ENCODE measurements at regions not wholly inside any gene's neighbourhood (a gene's known extent, or its start where the extent isn't known, plus 50 kb on each side); places are given as distances from the start of the nearest gene placed in this dataset.

- CTCF ChIA-PET = no interaction called here
- intact Hi-C loops (cut with micrococcal nuclease) = no loop called here
- ATAC-seq (ENCODE audit: low read depth) (no peak), DNase-seq (no peak)
- no peaks in the 10 kb centered on the region for H3K27me3 Mint-ChIP-seq
- H3K9me3 Mint-ChIP-seq = peaks cover 7% of the 10 kb centered on the region
- no peak overlapping the region for H3K4me3 Mint-ChIP-seq
- no peaks in the 10 kb centered on the region for H3K36me3 Mint-ChIP-seq (ENCODE audit: low read depth)
- no peak for TF ChIP-seq CTCF (IDR thresholded peaks at IDR 0.05)
- POLR2A ChIA-PET = no interaction called here
- no peak overlapping the region for H3K27ac Mint-ChIP-seq
- H3K4me1 Mint-ChIP-seq = peaks cover 16% of the 10 kb centered on the region
These were observed 202.5 kb upstream of the SAMSN1 start for GRCh38 chr21:14748662-14749061.

GRCh38 chr21:14744368-14744767, 198.3 kb upstream of the SAMSN1 start:
- no peaks in the 10 kb centered on the region for H3K4me1 Mint-ChIP-seq
- no peak overlapping the region for H3K27ac Mint-ChIP-seq
- intact Hi-C loops (cut with micrococcal nuclease) = no loop called here
- no peak for TF ChIP-seq CTCF (IDR thresholded peaks at IDR 0.05)
- DNase-seq (no peak), ATAC-seq (ENCODE audit: low read depth) (no peak)
- peaks cover 8% of the 10 kb centered on the region for H3K9me3 Mint-ChIP-seq
- H3K4me3 Mint-ChIP-seq = no peak overlapping the region
- no peaks in the 10 kb centered on the region for H3K27me3 Mint-ChIP-seq
- no peaks in the 10 kb centered on the region for H3K36me3 Mint-ChIP-seq (ENCODE audit: low read depth)
- ChIA-PET CTCF (no interaction called here), POLR2A (no interaction called here)

GRCh38 chr21:14742119-14742518, 196.0 kb upstream of the SAMSN1 start:
- peaks cover 12% of the 10 kb centered on the region for H3K4me1 Mint-ChIP-seq
- DNase-seq = no peak
- ATAC-seq (ENCODE audit: low read depth) = no peak
- TF ChIP-seq CTCF (IDR thresholded peaks at IDR 0.05) = no peak
- H3K9me3 Mint-ChIP-seq = peaks cover 8% of the 10 kb centered on the region
- no peaks in the 10 kb centered on the region for H3K36me3 Mint-ChIP-seq (ENCODE audit: low read depth)
- no peak overlapping the region for H3K27ac Mint-ChIP-seq
- CTCF ChIA-PET = no interaction called here
- intact Hi-C loops (cut with micrococcal nuclease) = no loop called here
- POLR2A ChIA-PET = no interaction called here
- no peaks in the 10 kb centered on the region for H3K27me3 Mint-ChIP-seq
- H3K4me3 Mint-ChIP-seq = no peak overlapping the region

- ATAC-seq (ENCODE audit: low read depth) = no peak
- POLR2A ChIA-PET = no interaction called here
- DNase-seq = no peak
- H3K27me3 Mint-ChIP-seq = no peaks in the 10 kb centered on the region
- TF ChIP-seq CTCF (IDR thresholded peaks at IDR 0.05) = no peak
- intact Hi-C loops (cut with micrococcal nuclease) = no loop called here
- no peak overlapping the region for H3K27ac Mint-ChIP-seq
- CTCF ChIA-PET = interaction anchor here (1.0 kb wide), 1 partner anchor 33 kb away, joined by 3 read pairs; no protein-coding TSS in a partner anchor
- no peak overlapping the region for H3K4me3 Mint-ChIP-seq
- H3K36me3 Mint-ChIP-seq (ENCODE audit: low read depth) = no peaks in the 10 kb centered on the region
- H3K4me1 Mint-ChIP-seq = peaks cover 19% of the 10 kb centered on the region
- peaks cover 8% of the 10 kb centered on the region for H3K9me3 Mint-ChIP-seq
These were observed 195.1 kb upstream of the SAMSN1 start for GRCh38 chr21:14741256-14741655.

- Mint-ChIP-seq H3K4me3 (no peak overlapping the region), H3K4me1 (peaks cover 22% of the 10 kb centered on the region), H3K9me3 (peaks cover 4% of the 10 kb centered on the region), H3K36me3 (ENCODE audit: low read depth) (no peaks in the 10 kb centered on the region), H3K27me3 (no peaks in the 10 kb centered on the region), H3K27ac (no peak overlapping the region)
- ATAC-seq (ENCODE audit: low read depth) (no peak), DNase-seq (no peak)
- TF ChIP-seq CTCF (IDR thresholded peaks at IDR 0.05) = no peak
- intact Hi-C loops (cut with micrococcal nuclease) = no loop called here
- POLR2A ChIA-PET = no interaction called here
- CTCF ChIA-PET = interaction anchor here (1.0 kb wide), 1 partner anchor 34 kb away, joined by 3 read pairs; no protein-coding TSS in a partner anchor
These were observed 194.6 kb upstream of the SAMSN1 start for GRCh38 chr21:14740692-14741091.

Data from activated B cell treated with CpG ODN at 0.5 μM for 24 hours (primary cell).